ENCODE measurements at regions not wholly inside any gene's neighbourhood (a gene's known extent, or its start where the extent isn't known, plus 50 kb on each side); places are given as distances from the start of the nearest gene placed in this dataset.

- H2AFZ ChIP-seq (ENCODE audit: low read length), result no peak overlapping the region
- H3K9me3 ChIP-seq (ENCODE audit: low read length), result no peaks in the 10 kb centered on the region
- no peak for DNase-seq
- no peaks in the 10 kb centered on the region for H3K27me3 ChIP-seq (ENCODE audit: low read length)
- no peaks in the 10 kb centered on the region for H3K36me3 ChIP-seq (ENCODE audit: insufficient read depth, low read length)
- H3K79me2 ChIP-seq (ENCODE audit: low read length), result no peaks in the 10 kb centered on the region
- no peak overlapping the region for H3K4me2 ChIP-seq (ENCODE audit: low read depth, low read length, poor library complexity, severe bottlenecking)
- H3K9ac ChIP-seq (ENCODE audit: low read length), result no peak overlapping the region
- H3K27ac ChIP-seq (ENCODE audit: low read length), result no peak overlapping the region
- H3K4me1 ChIP-seq (ENCODE audit: low read length), result no peaks in the 10 kb centered on the region
- H4K20me1 ChIP-seq (ENCODE audit: insufficient read depth, low read depth, low read length), result no peaks in the 10 kb centered on the region
- H3K4me3 ChIP-seq (ENCODE audit: low read length), result no peak overlapping the region
- H3K9me2 ChIP-seq (replicated peaks; ENCODE audit: insufficient read depth, low read length), result no peaks in the 10 kb centered on the region
These were observed 330.7 kb upstream of the ADAMTSL1 start for GRCh38 chr9:18143073-18143745.

DNA sequence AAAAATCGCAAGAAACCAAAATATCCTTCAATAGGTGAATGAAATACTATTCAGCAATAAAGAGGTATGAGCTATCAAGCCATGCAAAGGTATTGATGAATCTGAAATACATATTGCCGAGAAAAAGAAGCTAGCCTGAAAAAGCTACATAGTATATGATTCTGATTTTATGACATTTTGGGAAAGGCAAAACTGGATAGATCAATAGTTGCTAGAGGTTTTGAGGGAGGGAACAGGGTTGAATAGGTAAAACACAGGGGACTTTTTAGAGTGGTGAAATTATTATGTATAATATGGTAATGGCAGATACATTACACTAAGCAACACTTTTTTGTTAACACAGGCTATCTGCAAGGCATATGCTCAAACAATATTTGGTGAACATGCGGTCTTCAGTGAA is 327.6 kb upstream of the ADAMTSL1 start:
- Histone ChIP-seq H4K20me1 (ENCODE audit: insufficient read depth, low read depth, low read length) (no peaks in the 10 kb centered on the region), H3K27me3 (ENCODE audit: low read length) (no peaks in the 10 kb centered on the region), H3K4me1 (ENCODE audit: low read length) (no peaks in the 10 kb centered on the region), H3K9me3 (ENCODE audit: low read length) (no peaks in the 10 kb centered on the region), H3K4me2 (ENCODE audit: low read depth, low read length, poor library complexity, severe bottlenecking) (no peak overlapping the region), H2AFZ (ENCODE audit: low read length) (no peak overlapping the region), H3K36me3 (ENCODE audit: insufficient read depth, low read length) (no peaks in the 10 kb centered on the region), H3K27ac (ENCODE audit: low read length) (no peak overlapping the region), H3K9ac (ENCODE audit: low read length) (no peak overlapping the region), H3K9me2 (replicated peaks; ENCODE audit: insufficient read depth, low read length) (no peaks in the 10 kb centered on the region), H3K79me2 (ENCODE audit: low read length) (no peaks in the 10 kb centered on the region), H3K4me3 (ENCODE audit: low read length) (no peak overlapping the region)
- DNase-seq, result no peak

DNA sequence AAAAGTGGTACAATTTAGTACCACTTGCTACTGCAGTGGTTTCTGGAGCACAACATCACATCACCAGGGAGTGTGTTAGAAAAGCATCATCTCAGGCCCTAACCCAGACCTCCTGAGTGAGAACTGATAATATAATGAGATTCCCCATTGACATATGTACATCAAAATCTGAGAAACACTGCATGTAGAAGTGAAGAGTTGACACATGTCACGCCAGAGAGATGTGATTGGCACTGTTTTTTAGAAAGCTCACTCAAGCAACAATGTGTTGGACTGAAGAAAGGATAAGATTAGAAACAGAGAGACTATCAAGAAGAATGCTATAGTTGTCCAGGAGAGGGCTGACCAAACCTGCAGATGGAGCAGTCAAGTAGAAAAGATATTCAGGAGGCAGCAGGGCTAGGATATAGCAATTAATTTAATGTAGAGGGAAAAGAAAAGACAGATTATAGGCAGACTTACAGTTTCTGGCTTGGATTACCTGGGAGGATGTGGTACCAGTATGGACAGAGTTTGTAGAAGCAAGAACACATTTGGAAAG is 324.4 kb upstream of the ADAMTSL1 start:
- no peak for DNase-seq
- no peak overlapping the region for H2AFZ ChIP-seq (ENCODE audit: low read length)
- H4K20me1 ChIP-seq (ENCODE audit: insufficient read depth, low read depth, low read length), result no peaks in the 10 kb centered on the region
- H3K4me2 ChIP-seq (ENCODE audit: low read depth, low read length, poor library complexity, severe bottlenecking), result no peak overlapping the region
- no peaks in the 10 kb centered on the region for H3K36me3 ChIP-seq (ENCODE audit: insufficient read depth, low read length)
- no peaks in the 10 kb centered on the region for H3K4me1 ChIP-seq (ENCODE audit: low read length)
- no peaks in the 10 kb centered on the region for H3K9me2 ChIP-seq (replicated peaks; ENCODE audit: insufficient read depth, low read length)
- H3K27ac ChIP-seq (ENCODE audit: low read length), result no peak overlapping the region
- no peak overlapping the region for H3K9ac ChIP-seq (ENCODE audit: low read length)
- H3K9me3 ChIP-seq (ENCODE audit: low read length), result no peaks in the 10 kb centered on the region
- no peaks in the 10 kb centered on the region for H3K27me3 ChIP-seq (ENCODE audit: low read length)
- H3K4me3 ChIP-seq (ENCODE audit: low read length), result no peak overlapping the region
- H3K79me2 ChIP-seq (ENCODE audit: low read length), result no peaks in the 10 kb centered on the region

DNA sequence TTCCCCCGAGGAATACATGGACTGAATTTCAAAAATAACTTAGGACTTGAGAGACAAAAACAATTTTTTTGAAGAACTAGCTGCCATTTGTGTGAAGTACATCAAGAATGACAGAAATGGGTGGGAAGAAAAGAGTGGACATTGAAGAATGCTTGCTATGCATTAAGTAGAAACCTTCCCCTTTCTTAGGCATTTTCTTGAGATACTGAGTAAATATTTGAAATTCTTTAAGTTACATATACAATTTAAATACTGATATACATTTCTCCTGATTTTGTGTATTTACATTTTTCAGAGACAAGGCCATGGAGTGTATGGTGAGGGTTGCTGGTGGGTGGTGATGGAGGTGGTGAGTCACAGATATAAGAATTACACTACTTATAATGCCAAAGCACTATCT is 319.3 kb upstream of the ADAMTSL1 start:
- Histone ChIP-seq H3K27me3 (ENCODE audit: low read length) (no peaks in the 10 kb centered on the region), H3K4me3 (ENCODE audit: low read length) (no peak overlapping the region), H4K20me1 (ENCODE audit: insufficient read depth, low read depth, low read length) (no peaks in the 10 kb centered on the region), H3K9ac (ENCODE audit: low read length) (no peak overlapping the region), H3K4me1 (ENCODE audit: low read length) (no peaks in the 10 kb centered on the region), H3K79me2 (ENCODE audit: low read length) (no peaks in the 10 kb centered on the region), H3K36me3 (ENCODE audit: insufficient read depth, low read length) (no peaks in the 10 kb centered on the region), H3K9me2 (replicated peaks; ENCODE audit: insufficient read depth, low read length) (no peaks in the 10 kb centered on the region), H3K4me2 (ENCODE audit: low read depth, low read length, poor library complexity, severe bottlenecking) (no peak overlapping the region), H3K9me3 (ENCODE audit: low read length) (no peaks in the 10 kb centered on the region), H3K27ac (ENCODE audit: low read length) (no peak overlapping the region), H2AFZ (ENCODE audit: low read length) (no peak overlapping the region)
- DNase-seq, result no peak

- H3K27me3 ChIP-seq (ENCODE audit: low read length), result no peaks in the 10 kb centered on the region
- H3K4me3 ChIP-seq (ENCODE audit: low read length), result no peak overlapping the region
- no peak overlapping the region for H3K9ac ChIP-seq (ENCODE audit: low read length)
- no peak overlapping the region for H3K4me2 ChIP-seq (ENCODE audit: low read depth, low read length, poor library complexity, severe bottlenecking)
- H3K9me2 ChIP-seq (replicated peaks; ENCODE audit: insufficient read depth, low read length), result no peaks in the 10 kb centered on the region
- H3K79me2 ChIP-seq (ENCODE audit: low read length), result no peaks in the 10 kb centered on the region
- no peaks in the 10 kb centered on the region for H3K9me3 ChIP-seq (ENCODE audit: low read length)
- no peaks in the 10 kb centered on the region for H3K4me1 ChIP-seq (ENCODE audit: low read length)
- H3K36me3 ChIP-seq (ENCODE audit: insufficient read depth, low read length), result no peaks in the 10 kb centered on the region
- H2AFZ ChIP-seq (ENCODE audit: low read length), result no peak overlapping the region
- H4K20me1 ChIP-seq (ENCODE audit: insufficient read depth, low read depth, low read length), result no peaks in the 10 kb centered on the region
- DNase-seq, result no peak
- no peak overlapping the region for H3K27ac ChIP-seq (ENCODE audit: low read length)
These were observed 314.7 kb upstream of the ADAMTSL1 start for GRCh38 chr9:18159254-18159653.

DNA sequence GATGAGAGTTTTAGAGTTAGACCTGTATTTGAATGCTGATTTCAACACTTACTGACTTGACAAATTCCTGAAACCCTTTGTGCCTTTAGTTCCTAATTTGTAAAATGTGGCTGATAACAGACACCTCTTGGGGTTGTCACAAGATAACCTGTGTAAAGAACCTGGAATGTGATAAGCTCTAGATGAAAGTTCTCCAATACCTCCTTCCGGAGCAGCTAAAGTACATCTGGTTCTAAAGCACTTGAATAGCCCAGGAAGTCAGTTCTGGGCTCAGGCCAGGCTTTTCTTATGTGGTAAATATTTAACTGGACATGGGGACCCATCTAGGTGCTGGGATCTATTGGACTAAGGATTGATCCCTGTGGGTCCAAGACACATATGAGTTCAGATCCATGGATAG is 310.8 kb upstream of the ADAMTSL1 start:
- no peaks in the 10 kb centered on the region for H4K20me1 ChIP-seq (ENCODE audit: insufficient read depth, low read depth, low read length)
- no peak overlapping the region for H2AFZ ChIP-seq (ENCODE audit: low read length)
- no peaks in the 10 kb centered on the region for H3K9me2 ChIP-seq (replicated peaks; ENCODE audit: insufficient read depth, low read length)
- H3K9ac ChIP-seq (ENCODE audit: low read length), result no peak overlapping the region
- no peak for DNase-seq
- H3K4me2 ChIP-seq (ENCODE audit: low read depth, low read length, poor library complexity, severe bottlenecking), result no peak overlapping the region
- no peaks in the 10 kb centered on the region for H3K79me2 ChIP-seq (ENCODE audit: low read length)
- H3K36me3 ChIP-seq (ENCODE audit: insufficient read depth, low read length), result no peaks in the 10 kb centered on the region
- no peaks in the 10 kb centered on the region for H3K9me3 ChIP-seq (ENCODE audit: low read length)
- H3K4me1 ChIP-seq (ENCODE audit: low read length), result no peaks in the 10 kb centered on the region
- H3K4me3 ChIP-seq (ENCODE audit: low read length), result no peak overlapping the region
- no peak overlapping the region for H3K27ac ChIP-seq (ENCODE audit: low read length)
- no peaks in the 10 kb centered on the region for H3K27me3 ChIP-seq (ENCODE audit: low read length)

DNA sequence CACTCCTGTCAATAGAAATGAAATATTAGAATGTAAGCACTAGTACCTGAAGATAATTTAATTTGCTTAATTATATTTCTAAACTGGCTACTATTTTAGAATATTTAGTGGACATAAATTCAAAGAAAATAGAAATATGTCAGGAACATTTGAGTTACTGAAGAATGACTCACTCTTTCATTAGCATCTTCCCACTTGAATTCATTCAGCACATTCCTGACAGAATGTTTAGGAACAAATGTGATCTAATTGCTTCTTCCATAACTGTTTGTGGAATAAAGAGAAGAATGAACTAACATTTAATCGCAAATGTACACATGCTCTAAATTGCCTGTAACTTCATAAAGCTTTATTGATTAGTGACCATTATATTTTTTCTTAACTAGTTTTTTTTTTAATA is 306.2 kb upstream of the ADAMTSL1 start:
- Histone ChIP-seq H3K79me2 (ENCODE audit: low read length) (no peaks in the 10 kb centered on the region), H3K4me3 (ENCODE audit: low read length) (no peak overlapping the region), H4K20me1 (ENCODE audit: insufficient read depth, low read depth, low read length) (no peaks in the 10 kb centered on the region), H2AFZ (ENCODE audit: low read length) (no peak overlapping the region), H3K36me3 (ENCODE audit: insufficient read depth, low read length) (no peaks in the 10 kb centered on the region), H3K27ac (ENCODE audit: low read length) (no peak overlapping the region), H3K9ac (ENCODE audit: low read length) (no peak overlapping the region), H3K9me3 (ENCODE audit: low read length) (no peaks in the 10 kb centered on the region), H3K9me2 (replicated peaks; ENCODE audit: insufficient read depth, low read length) (no peaks in the 10 kb centered on the region), H3K4me2 (ENCODE audit: low read depth, low read length, poor library complexity, severe bottlenecking) (no peak overlapping the region), H3K4me1 (ENCODE audit: low read length) (no peaks in the 10 kb centered on the region), H3K27me3 (ENCODE audit: low read length) (no peaks in the 10 kb centered on the region)
- DNase-seq, result no peak

DNA sequence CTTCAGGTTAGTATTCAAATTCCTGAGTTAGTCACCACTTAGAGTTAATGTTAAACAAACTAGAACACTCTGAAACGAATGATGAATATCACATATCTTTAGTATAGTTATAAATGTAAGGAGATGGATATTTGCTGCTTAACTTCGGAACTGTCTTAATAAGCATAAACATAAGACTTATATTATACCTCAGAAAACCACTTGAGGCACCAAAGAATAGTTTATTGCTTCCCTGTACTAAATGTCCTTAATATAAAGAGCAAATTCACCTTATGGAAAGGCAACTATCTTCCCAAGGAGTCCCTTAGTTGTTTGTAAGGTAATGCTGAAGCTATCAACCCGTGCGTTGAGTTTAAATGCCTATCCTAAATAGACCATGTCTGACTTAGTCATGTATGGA is 300.0 kb upstream of the ADAMTSL1 start:
- no peaks in the 10 kb centered on the region for H3K9me3 ChIP-seq (ENCODE audit: low read length)
- no peaks in the 10 kb centered on the region for H3K4me1 ChIP-seq (ENCODE audit: low read length)

More for the DNA sequence above, 300.0 kb upstream of the ADAMTSL1 start:
- H2AFZ ChIP-seq (ENCODE audit: low read length), result no peak overlapping the region
- H3K27ac ChIP-seq (ENCODE audit: low read length), result no peak overlapping the region
- DNase-seq, result peak; percentile 31
- H3K36me3 ChIP-seq (ENCODE audit: insufficient read depth, low read length), result no peaks in the 10 kb centered on the region
- H3K79me2 ChIP-seq (ENCODE audit: low read length), result no peaks in the 10 kb centered on the region
- no peaks in the 10 kb centered on the region for H3K27me3 ChIP-seq (ENCODE audit: low read length)
- H4K20me1 ChIP-seq (ENCODE audit: insufficient read depth, low read depth, low read length), result no peaks in the 10 kb centered on the region
- no peak overlapping the region for H3K9ac ChIP-seq (ENCODE audit: low read length)
- H3K4me3 ChIP-seq (ENCODE audit: low read length), result no peak overlapping the region
- no peaks in the 10 kb centered on the region for H3K9me2 ChIP-seq (replicated peaks; ENCODE audit: insufficient read depth, low read length)
- no peak overlapping the region for H3K4me2 ChIP-seq (ENCODE audit: low read depth, low read length, poor library complexity, severe bottlenecking)
